Mucosa of rectum (tissue), 2 donors: ENCODE measurements at regions not wholly inside any gene's neighbourhood (a gene's known extent, or its start where the extent isn't known, plus 50 kb on each side); places are given as distances from the start of the nearest gene placed in this dataset.

Experiments
- H3K27ac ChIP-seq, 2 donors: one replicate each; pipeline ENCODE4 v1.7.0; 2013; ENCODE audit warnings: inconsistent platforms in 2 of 2, low read depth in 2 of 2, low read length in 2 of 2
- H3K27me3 ChIP-seq, 2 donors: one replicate each; pipeline ENCODE4 v1.7.0; 2013; ENCODE audit warnings: low read length in 2 of 2; ENCODE audit not compliant: control insufficient read depth in 2 of 2, insufficient read depth in 2 of 2
- H3K36me3 ChIP-seq, 2 donors: one replicate each; pipeline ENCODE4 v1.7.0; 2013; ENCODE audit warnings: low read length in 2 of 2; ENCODE audit not compliant: control insufficient read depth in 2 of 2, insufficient read depth in 2 of 2
- H3K4me1 ChIP-seq, 2 donors: one replicate each; pipeline ENCODE4 v1.7.0; 2013; ENCODE audit warnings: low read length in 2 of 2, mild to moderate bottlenecking in 1 of 2; ENCODE audit not compliant: control insufficient read depth in 2 of 2, insufficient read depth in 2 of 2
- H3K4me3 ChIP-seq, 2 donors: one replicate each; pipeline ENCODE4 v1.7.0; 2013; ENCODE audit warnings: low read length in 2 of 2
- H3K9ac ChIP-seq, 2 donors: one replicate each; pipeline ENCODE4 v1.7.0; 2013; ENCODE audit warnings: low read length in 2 of 2, low read depth in 1 of 2, mild to moderate bottlenecking in 1 of 2
- H3K9me3 ChIP-seq, 2 donors: one replicate each; pipeline ENCODE4 v1.7.0; 2013; ENCODE audit warnings: low read length in 2 of 2; ENCODE audit not compliant: control insufficient read depth in 2 of 2
- donor health status: healthy.
- donor health status: Normal muscosa, but diverticular disease.

DNA sequence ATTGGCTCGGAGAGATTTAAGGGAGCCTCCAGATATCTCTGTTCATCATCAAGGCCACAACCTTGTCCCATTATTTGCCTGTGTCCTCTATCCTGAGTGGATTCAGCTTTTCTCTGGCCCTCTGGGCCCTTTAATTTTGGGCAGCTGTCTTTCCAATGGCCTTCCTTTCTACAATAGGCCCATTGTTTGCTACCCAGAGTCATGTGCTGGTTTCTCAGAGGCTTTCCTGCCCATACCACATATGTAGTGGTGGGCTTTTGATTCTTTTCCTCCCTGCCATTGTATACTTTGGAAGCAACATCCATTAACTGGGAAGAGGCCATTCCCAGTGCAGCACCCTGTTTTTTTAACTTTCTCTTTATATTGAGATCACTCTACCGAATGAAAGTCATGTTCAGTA is 233.9 kb upstream of the SGCD start:
- H3K9ac ChIP-seq, result no peak overlapping the region
- no peaks in the 10 kb centered on the region for H3K9me3 ChIP-seq
- H3K36me3 ChIP-seq, result no peaks in the 10 kb centered on the region
- no peak overlapping the region for H3K27ac ChIP-seq
- no peaks in the 10 kb centered on the region for H3K27me3 ChIP-seq
- no peak overlapping the region for H3K4me3 ChIP-seq
- no peaks in the 10 kb centered on the region for H3K4me1 ChIP-seq

DNA sequence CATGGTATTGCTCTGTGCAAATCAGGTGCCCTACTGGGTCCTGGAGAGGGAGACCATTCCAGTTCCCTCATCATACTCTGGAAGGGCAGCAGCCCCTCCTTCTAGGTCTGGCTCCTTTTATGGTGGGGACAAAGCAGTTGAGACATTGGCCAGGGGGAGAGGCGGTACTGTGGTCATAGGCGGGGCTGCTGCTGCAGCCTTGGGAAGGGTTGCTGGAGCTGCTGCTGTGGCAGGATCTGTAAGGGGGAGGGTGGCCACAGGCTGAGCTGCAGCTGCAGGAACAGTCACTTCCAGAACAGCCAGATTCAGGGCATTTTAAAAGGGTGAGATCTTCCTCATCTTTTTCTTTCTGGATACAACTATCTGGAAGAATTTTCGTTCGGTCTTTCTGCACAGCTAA is 233.0 kb upstream of the SGCD start:
- no peaks in the 10 kb centered on the region for H3K4me1 ChIP-seq
- H3K27ac ChIP-seq, result no peak overlapping the region
- no peaks in the 10 kb centered on the region for H3K27me3 ChIP-seq
- H3K36me3 ChIP-seq, result no peaks in the 10 kb centered on the region
- H3K9ac ChIP-seq, result no peak overlapping the region
- no peaks in the 10 kb centered on the region for H3K9me3 ChIP-seq
- H3K4me3 ChIP-seq, result no peak overlapping the region

GRCh38 chr5:156095709-156096241 is 231.2 kb upstream of the SGCD start:
- Histone ChIP-seq H3K27ac (no peak overlapping the region), H3K4me3 (no peak overlapping the region)

GRCh38 chr5:156096259-156096658 is 230.7 kb upstream of the SGCD start:
- no peaks in the 10 kb centered on the region for H3K36me3 ChIP-seq
- H3K4me3 ChIP-seq, result no peak overlapping the region
- H3K27ac ChIP-seq, result no peak overlapping the region
- H3K4me1 ChIP-seq, result no peaks in the 10 kb centered on the region
- no peak overlapping the region for H3K9ac ChIP-seq
- H3K27me3 ChIP-seq, result no peaks in the 10 kb centered on the region
- no peaks in the 10 kb centered on the region for H3K9me3 ChIP-seq

More at GRCh38 chr5:156095709-156096241, 231.2 kb upstream of the SGCD start:
- no peak overlapping the region for H3K9ac ChIP-seq
- no peaks in the 10 kb centered on the region for H3K9me3 ChIP-seq
- H3K4me1 ChIP-seq, result no peaks in the 10 kb centered on the region
- H3K27me3 ChIP-seq, result no peaks in the 10 kb centered on the region
- no peaks in the 10 kb centered on the region for H3K36me3 ChIP-seq

GRCh38 chr5:156103155-156103885 is 223.6 kb upstream of the SGCD start:
- no peak overlapping the region for H3K4me3 ChIP-seq
- no peak overlapping the region for H3K27ac ChIP-seq
- no peaks in the 10 kb centered on the region for H3K4me1 ChIP-seq
- no peak overlapping the region for H3K9ac ChIP-seq
- H3K36me3 ChIP-seq, result no peaks in the 10 kb centered on the region
- H3K27me3 ChIP-seq, result no peaks in the 10 kb centered on the region
- no peaks in the 10 kb centered on the region for H3K9me3 ChIP-seq

- Histone ChIP-seq H3K9me3 (no peaks in the 10 kb centered on the region), H3K27me3 (no peaks in the 10 kb centered on the region), H3K27ac (no peak overlapping the region), H3K36me3 (no peaks in the 10 kb centered on the region), H3K4me1 (no peaks in the 10 kb centered on the region), H3K9ac (no peak overlapping the region), H3K4me3 (no peak overlapping the region)
These were observed 217.5 kb upstream of the SGCD start for GRCh38 chr5:156109317-156110023.

- Histone ChIP-seq H3K4me3 (no peak overlapping the region), H3K4me1 (no peaks in the 10 kb centered on the region), H3K27ac (no peak overlapping the region), H3K9me3 (no peaks in the 10 kb centered on the region), H3K36me3 (no peaks in the 10 kb centered on the region), H3K9ac (no peak overlapping the region), H3K27me3 (no peaks in the 10 kb centered on the region)
These were observed 207.3 kb upstream of the SGCD start for GRCh38 chr5:156119692-156120091.

GRCh38 chr5:156120777-156121176 is 206.2 kb upstream of the SGCD start:
- Histone ChIP-seq H3K27me3 (no peaks in the 10 kb centered on the region), H3K27ac (no peak overlapping the region), H3K9me3 (no peaks in the 10 kb centered on the region), H3K4me1 (no peaks in the 10 kb centered on the region), H3K9ac (no peak overlapping the region), H3K4me3 (no peak overlapping the region), H3K36me3 (no peaks in the 10 kb centered on the region)

- Histone ChIP-seq H3K4me1 (no peaks in the 10 kb centered on the region), H3K9me3 (no peaks in the 10 kb centered on the region), H3K36me3 (no peaks in the 10 kb centered on the region), H3K4me3 (no peak overlapping the region), H3K27me3 (no peaks in the 10 kb centered on the region), H3K27ac (no peak overlapping the region), H3K9ac (no peak overlapping the region)
These were observed 205.7 kb upstream of the SGCD start for GRCh38 chr5:156121234-156121633.

- no peak overlapping the region for H3K9ac ChIP-seq
- no peaks in the 10 kb centered on the region for H3K27me3 ChIP-seq
- no peak overlapping the region for H3K4me3 ChIP-seq
- H3K27ac ChIP-seq, result no peak overlapping the region
- no peaks in the 10 kb centered on the region for H3K4me1 ChIP-seq
- H3K36me3 ChIP-seq, result no peaks in the 10 kb centered on the region
- no peaks in the 10 kb centered on the region for H3K9me3 ChIP-seq
These were observed 205.1 kb upstream of the SGCD start for GRCh38 chr5:156121882-156122281.
